ENCODE measurements at regions not wholly inside any gene's neighbourhood (a gene's known extent, or its start where the extent isn't known, plus 50 kb on each side); places are given as distances from the start of the nearest gene placed in this dataset.
"Not testable (repeated sequence)": the region's sequence is repeated elsewhere in the genome, so short reads cannot be mapped to it uniquely, and the experiment has no call there.

DNA sequence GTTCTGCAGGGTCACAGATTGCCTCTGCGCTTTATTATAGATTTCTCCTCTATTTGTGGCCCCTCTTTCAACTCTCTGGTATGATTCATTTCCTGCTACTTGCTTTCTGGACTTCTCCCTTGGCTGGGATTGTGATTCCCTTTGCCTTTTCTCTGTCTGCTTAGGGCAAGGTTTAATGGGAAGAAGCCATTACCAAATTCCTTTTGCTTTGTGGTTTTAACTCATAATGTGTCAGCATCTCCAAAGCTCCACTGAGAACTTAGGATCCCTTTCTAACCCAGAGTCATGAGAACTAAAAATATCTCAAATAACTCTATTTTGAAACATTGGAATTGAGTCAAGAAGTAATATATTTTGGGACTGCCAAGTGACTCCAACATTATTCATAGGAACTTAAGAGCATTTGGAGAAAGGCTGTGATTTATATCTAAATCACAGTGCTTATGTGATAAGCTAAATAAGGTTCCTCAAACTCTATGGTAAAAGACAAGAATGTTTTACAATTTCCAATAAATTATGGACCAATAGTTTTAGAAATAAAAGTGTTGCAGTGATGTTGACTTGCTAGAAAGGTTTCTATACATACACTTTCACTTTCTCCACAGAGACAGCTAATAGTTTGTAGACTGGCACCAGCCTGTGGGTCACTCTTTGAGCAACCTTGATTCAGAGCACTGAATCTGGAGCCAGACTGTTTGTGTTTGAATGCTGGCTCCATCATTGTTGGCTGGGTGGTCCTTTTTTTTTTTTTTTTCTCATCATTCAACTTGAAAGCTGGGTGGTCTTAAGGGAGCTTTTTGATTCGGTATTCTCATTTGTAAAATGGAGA lies 93.9 kb downstream of the DACT1 start:
- DNase-seq, result peak; percentile 100

DNA sequence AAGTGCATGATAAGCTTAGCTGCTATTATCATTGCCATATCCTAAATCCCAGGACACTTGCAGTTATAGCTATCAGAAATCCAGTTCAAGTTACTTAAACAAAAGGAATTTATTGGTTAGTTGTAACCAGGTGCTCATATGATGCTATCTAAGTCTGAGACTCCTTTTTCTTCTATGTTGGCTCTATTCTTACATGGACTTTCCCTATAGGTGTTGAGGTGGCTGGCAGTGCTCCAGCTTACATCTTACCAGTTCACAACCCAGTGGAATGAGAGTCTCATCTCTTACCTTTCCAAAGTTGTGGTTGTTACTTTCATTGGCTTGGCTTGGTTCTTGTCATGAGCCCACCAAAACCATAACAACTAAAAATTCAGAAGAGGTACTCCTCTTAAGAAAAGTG lies 94.6 kb downstream of the DACT1 start:
- no peak for DNase-seq

DNA sequence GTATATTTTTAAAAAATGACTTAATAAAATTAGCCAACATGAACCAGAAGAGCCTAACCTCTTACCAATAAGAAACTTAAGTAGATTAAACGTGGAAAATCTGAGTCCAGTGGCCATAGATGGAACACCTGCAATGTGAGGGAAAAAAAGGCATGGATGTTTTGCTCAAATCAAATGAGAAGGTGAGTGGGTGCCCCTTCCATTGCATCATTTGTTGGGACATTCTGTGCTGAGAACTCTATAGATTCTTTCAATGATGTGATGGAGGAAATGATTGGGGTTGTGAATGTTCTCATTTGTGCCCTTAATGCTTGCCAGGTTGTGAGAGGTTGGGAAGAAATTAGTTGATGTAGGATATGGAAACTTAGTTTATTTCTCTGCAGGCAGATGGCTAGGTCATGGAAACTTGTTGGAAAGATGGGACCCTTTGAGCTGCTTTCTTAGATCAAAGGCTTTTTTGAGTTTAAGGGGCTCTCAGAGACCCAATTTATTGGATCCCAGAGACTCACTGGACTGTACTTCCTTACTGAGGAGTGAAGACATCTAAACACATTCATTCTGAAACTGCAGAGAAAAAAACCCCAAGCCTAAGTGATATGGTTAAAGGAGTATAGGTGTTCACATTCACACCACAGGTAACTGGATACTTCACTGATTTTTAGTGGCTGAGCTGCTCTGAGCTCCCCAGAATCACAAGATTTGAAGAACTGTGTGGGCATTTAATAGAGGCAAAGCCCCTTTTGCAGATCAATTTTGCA lies 95.9 kb downstream of the DACT1 start:
- no peak for DNase-seq

GRCh38 chr14:58735596-58735995 lies 97.8 kb downstream of the DACT1 start:
- no peak for DNase-seq

DNA sequence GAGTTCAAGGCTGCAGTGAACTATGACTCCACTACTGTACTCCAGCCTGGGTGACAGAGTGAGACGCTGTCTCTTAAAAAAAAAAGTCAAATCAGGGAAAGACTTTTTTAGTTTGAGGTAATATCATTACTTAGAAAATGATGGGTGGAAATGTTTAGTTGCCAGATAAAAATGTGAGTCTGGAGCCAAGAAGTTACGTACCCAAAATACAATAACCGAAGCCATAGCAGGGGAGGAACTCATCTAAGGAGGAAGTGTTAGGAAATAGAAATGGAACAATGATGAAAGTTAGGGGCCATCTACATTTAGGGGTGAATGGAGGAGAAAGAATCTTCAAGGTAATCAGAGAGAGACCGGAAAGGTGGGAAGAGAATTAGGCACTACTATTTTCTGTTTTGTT lies 98.8 kb downstream of the DACT1 start:
- no peak for DNase-seq

DNA sequence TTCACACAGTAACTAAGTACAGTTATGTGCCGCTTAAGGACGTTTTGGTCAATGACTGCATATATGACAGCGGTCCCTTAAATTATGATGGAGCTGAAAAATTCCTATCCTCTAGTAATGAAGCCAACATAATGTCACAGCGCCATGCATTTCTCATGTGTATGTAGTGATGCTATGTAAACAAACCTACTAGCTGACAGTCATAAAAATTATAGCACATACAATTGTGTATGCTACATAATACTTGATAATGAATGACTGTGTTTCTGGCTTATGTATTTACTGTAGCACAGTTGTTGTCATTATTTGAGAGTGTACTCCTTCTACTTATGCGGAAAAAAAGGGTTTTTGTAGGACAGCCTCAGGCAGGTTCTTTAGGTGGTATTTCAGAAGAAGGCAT lies 99.7 kb downstream of the DACT1 start:
- DNase-seq, result no peak

- DNase-seq, result peak; percentile 96
Observed at GRCh38 chr14:58738189-58738836, 100.6 kb downstream of the DACT1 start.

- DNase-seq, result peak; percentile 76
Observed at GRCh38 chr14:58738876-58739275, 101.1 kb downstream of the DACT1 start.

GRCh38 chr14:58739674-58740073 lies 101.9 kb downstream of the DACT1 start:
- DNase-seq, result no peak

GRCh38 chr14:58740379-58740935 lies 102.7 kb downstream of the DACT1 start:
- DNase-seq, result no peak

GRCh38 chr14:58744801-58745394 lies 107.1 kb downstream of the DACT1 start:
- DNase-seq, result no peak

GRCh38 chr14:58746261-58746660 lies 108.5 kb downstream of the DACT1 start:
- peak; percentile 89 for DNase-seq

DNA sequence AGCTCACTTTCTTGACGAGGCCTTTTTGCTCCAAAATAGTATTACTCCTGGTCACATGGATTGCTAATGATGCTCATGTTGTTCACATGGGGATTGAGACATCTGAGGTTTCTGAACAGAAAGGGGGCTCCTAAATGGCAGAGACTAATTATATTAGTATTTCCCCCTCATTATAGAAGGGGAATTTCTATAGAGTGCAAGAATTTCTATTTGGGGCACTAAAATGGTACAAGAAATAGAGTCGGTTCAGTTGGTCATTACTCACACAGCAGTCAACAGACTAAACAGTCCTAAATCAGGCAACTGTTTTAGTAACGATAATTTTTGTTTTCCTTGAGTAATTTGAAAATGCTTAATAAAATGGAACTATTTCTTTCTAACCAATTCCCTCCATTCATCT lies 108.9 kb downstream of the DACT1 start:
- DNase-seq, result no peak

DNA sequence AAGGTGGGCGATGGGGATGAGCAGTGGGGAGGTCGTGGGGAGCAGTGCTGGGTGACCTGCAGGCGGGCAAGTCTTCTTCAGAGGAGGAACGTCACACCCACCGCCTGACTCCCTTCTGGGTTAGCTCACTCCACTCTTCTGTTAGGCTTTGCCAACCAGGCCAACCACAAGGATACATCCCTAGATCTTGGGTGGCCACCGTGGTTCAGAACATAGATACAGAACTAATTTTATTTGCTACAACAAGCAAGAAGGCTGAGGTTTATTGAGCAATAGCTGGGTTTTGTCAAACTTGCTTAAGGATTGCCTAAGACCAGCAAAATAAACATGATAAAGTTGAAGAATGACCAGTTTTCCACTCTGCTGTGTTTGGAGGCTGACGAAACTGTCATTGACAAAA lies 109.4 kb downstream of the DACT1 start:
- peak; percentile 70 for DNase-seq

DNA sequence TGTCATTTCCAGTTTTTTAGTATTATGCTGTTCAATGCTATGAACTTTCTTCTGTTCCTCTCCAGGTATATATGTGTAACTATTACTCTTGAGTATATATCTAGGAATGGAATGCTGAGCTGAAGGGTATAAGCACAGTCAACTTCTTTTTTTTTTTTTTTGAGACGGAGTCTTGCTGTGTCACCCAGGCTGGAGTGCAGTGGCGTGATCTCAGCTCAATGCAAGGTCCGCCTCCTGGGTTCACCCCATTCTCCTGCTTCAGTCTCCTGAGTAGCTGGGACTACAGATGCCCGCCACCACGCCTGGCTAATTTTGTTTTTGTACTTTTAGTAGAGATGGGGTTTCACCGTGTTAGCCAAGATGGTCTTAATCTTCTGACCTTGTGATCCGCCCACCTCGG lies 110.5 kb downstream of the DACT1 start:
- not testable (repeated sequence) for DNase-seq

DNA sequence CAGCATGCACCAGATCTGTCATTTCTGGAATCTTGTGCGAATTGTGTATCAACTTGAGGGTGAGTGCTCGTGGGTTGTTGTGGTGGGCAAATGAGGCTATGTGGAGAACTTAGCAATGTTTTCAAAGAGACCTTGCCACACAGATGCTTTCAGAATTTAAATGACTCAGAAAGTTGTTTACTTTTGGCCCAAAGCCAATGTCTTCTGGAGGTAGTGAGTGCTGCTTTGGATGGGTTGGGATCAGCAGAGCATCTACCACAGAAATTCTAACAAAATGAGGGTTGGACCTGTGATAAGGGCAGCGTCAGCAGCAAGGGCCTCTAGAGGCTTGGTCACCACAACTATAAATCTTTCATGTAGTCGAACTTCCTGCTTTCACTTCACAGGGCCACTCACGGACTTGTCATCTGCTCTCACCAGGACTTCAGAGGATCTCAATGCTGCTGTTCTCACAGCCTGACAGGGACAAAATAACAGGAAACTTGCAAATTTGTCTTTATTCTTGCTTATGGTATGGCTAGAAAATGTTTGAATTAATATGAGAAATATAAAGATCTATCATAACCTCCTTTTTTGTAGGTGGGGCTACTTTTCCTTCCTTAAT lies 111.4 kb downstream of the DACT1 start:
- DNase-seq, result peak; percentile 95

GRCh38 chr14:58750321-58751269 lies 112.8 kb downstream of the DACT1 start:
- no peak for DNase-seq

DNA sequence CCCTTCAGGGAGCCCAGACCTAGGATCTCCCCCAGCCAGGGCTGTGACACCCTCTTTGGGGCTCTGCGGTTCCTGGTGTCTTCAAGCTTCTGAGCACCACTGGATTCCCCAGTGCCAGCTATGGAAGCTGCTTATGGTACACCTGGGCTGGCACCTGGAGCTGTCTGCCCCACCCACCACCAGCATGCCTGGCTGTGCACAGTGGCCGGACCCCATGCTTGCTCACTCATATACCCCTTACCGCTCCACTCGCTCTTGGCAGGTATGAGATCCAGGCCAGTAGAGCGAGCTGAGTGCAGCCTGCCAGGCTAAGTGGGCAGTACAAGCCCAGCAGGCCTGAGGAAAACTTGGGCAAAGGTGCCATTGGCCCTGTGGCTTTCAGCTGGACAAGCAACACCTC lies 114.0 kb downstream of the DACT1 start:
- DNase-seq, result no peak

DNA sequence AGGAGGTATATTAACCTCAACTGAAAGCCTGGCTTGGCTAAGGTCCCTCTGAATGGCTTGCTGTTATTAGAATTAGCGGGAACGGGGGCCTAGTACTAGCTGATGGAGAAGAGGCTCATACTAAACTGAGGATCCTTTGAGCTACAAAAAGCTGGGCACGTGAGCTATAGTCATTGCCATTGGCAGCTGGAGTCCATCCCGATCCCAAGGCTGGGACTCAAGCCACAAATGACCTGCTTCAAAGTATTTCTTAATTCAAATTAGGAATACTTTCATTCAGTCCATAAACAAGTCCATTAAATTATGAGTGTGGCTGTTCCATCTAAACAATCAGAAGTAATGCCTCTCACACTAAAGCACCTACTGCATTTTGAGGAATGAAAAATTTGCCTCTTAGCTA lies 114.5 kb downstream of the DACT1 start:
- DNase-seq, result no peak

DNA sequence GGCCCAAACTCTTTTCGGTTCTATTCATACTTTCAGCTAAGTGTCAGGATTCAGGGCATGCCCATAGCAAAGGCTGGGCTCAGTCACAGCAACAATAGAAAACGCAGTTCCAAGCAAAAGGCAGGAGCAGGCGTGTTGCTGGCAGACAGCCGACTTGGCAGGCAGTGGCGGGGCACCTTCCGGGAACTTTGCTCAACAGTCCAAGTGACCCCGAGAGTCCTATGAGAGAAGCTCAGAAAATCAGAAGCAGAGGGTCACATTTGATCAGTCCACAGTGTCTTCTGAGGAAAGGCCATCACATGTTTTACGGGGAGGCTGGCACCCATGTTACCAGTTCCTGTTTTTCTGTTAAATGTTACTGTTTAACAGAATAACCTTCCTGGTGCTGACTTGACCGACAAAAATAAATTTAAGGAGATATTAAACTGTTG lies 115.0 kb downstream of the DACT1 start:
- no peak for DNase-seq

All from fibroblast of skin of back (primary cell).